GM19372 (cell line): ENCODE measurements at regions not wholly inside any gene's neighbourhood (a gene's known extent, or its start where the extent isn't known, plus 50 kb on each side); places are given as distances from the start of the nearest gene placed in this dataset.

ENCODE experiments used
- ATAC-seq: cut with Tn5 transposase; IDR thresholded peaks from one replicate; pipeline ENCODE4 v1.9.1; 2021; ENCODE audit warnings: mild to moderate bottlenecking, low read depth, moderate library complexity; ENCODE audit not compliant: unreplicated experiment

GRCh38 chr3:102206511-102207031, 228.2 kb upstream of the ZPLD1 start:
- ATAC-seq, result no peak

- ATAC-seq, result no peak
These were observed 227.7 kb upstream of the ZPLD1 start for GRCh38 chr3:102207151-102207571.

GRCh38 chr3:102215166-102215565, 219.6 kb upstream of the ZPLD1 start:
- ATAC-seq, result no peak

- no peak for ATAC-seq
These were observed 211.7 kb upstream of the ZPLD1 start for GRCh38 chr3:102223132-102223531.

GRCh38 chr3:102224171-102224570, 210.6 kb upstream of the ZPLD1 start:
- ATAC-seq, result no peak

GRCh38 chr3:102225005-102225404, 209.8 kb upstream of the ZPLD1 start:
- ATAC-seq, result no peak

- ATAC-seq, result peak; percentile 44
These were observed 209.2 kb upstream of the ZPLD1 start for GRCh38 chr3:102225407-102226132.

- no peak for ATAC-seq
These were observed 208.4 kb upstream of the ZPLD1 start for GRCh38 chr3:102226463-102226862.

- peak; percentile 53 for ATAC-seq
These were observed 205.7 kb upstream of the ZPLD1 start for GRCh38 chr3:102229062-102229655.

GRCh38 chr3:102230057-102230456, 204.8 kb upstream of the ZPLD1 start:
- no peak for ATAC-seq

- ATAC-seq, result peak; percentile 92
These were observed 200.9 kb upstream of the ZPLD1 start for GRCh38 chr3:102233881-102234280.

GRCh38 chr3:102235679-102236078, 199.1 kb upstream of the ZPLD1 start:
- ATAC-seq, result no peak

- no peak for ATAC-seq
These were observed 197.6 kb upstream of the ZPLD1 start for GRCh38 chr3:102237181-102237580.

- no peak for ATAC-seq
These were observed 197.0 kb upstream of the ZPLD1 start for GRCh38 chr3:102237838-102238237.

GRCh38 chr3:102238362-102238761, 196.5 kb upstream of the ZPLD1 start:
- no peak for ATAC-seq

GRCh38 chr3:102240720-102241119, 194.1 kb upstream of the ZPLD1 start:
- no peak for ATAC-seq

GRCh38 chr3:102248981-102249705, 185.7 kb upstream of the ZPLD1 start:
- no peak for ATAC-seq

GRCh38 chr3:102255736-102256135, 179.1 kb upstream of the ZPLD1 start:
- no peak for ATAC-seq

- no peak for ATAC-seq
These were observed 176.1 kb upstream of the ZPLD1 start for GRCh38 chr3:102258666-102259227.

- no peak for ATAC-seq
These were observed 175.2 kb upstream of the ZPLD1 start for GRCh38 chr3:102259663-102260062.

- no peak for ATAC-seq
These were observed 169.1 kb upstream of the ZPLD1 start for GRCh38 chr3:102265720-102266119.
